LNCAP (cell line): ENCODE measurements at regions not wholly inside any gene's neighbourhood (a gene's known extent, or its start where the extent isn't known, plus 50 kb on each side); places are given as distances from the start of the nearest gene placed in this dataset.
A peak's percentile ranks its signal among the peaks of the same experiment; 100 is the strongest.

ENCODE experiments used
- CTCF ChIP-seq: fragments of 450-650 bp; IDR thresholded peaks from 2 replicates; pipeline ENCODE4 v1.5.1; 2017; ENCODE audit warnings: mild to moderate bottlenecking

- TF ChIP-seq CTCF = no peak
These were observed 66.5 kb downstream of the RNF6 start for GRCh38 chr13:26155568-26155967.

- TF ChIP-seq CTCF = no peak
These were observed 82.0 kb upstream of the SHISA2 start for GRCh38 chr13:26133851-26134250.

GRCh38 chr13:26133286-26133685, 81.5 kb upstream of the SHISA2 start:
- no peak for TF ChIP-seq CTCF

GRCh38 chr13:26132756-26133155, 80.9 kb upstream of the SHISA2 start:
- TF ChIP-seq CTCF = peak; percentile 57

GRCh38 chr13:26128676-26129075, 76.9 kb upstream of the SHISA2 start:
- no peak for TF ChIP-seq CTCF

GRCh38 chr13:26117620-26118019, 65.8 kb upstream of the SHISA2 start:
- TF ChIP-seq CTCF = no peak

GRCh38 chr13:26112843-26113242, 61.0 kb upstream of the SHISA2 start:
- TF ChIP-seq CTCF = peak; percentile 51

GRCh38 chr13:26111797-26112196, 60.0 kb upstream of the SHISA2 start:
- TF ChIP-seq CTCF = no peak
